Omental fat pad (tissue), 3 donors: ENCODE measurements at regions not wholly inside any gene's neighbourhood (a gene's known extent, or its start where the extent isn't known, plus 50 kb on each side); places are given as distances from the start of the nearest gene placed in this dataset.

Source experiments
- ATAC-seq: fragments of 150-250 bp; one replicate; pipeline ENCODE4 v1.9.1; 2016; ENCODE audit warnings: mild to moderate bottlenecking, moderate library complexity; ENCODE audit not compliant: low FRiP score
- DNase-seq: peaks from one replicate; pipeline ENCODE4 v3.0.0-alpha.2; 2019; ENCODE audit warnings: low spot score
- TF ChIP-seq, protein P1 (sequence below), 3 donors: fragments of 450-650 bp; IDR thresholded peaks; one replicate each; pipeline ENCODE4 v1.5.1; 2016 to 2017; ENCODE audit warnings: antibody characterized with exemption in 3 of 3, mild to moderate bottlenecking in 3 of 3, moderate library complexity in 2 of 3

GRCh38 chr20:40961176-40961575, 67.4 kb upstream of the TOP1 start:
- no peak for DNase-seq

DNA sequence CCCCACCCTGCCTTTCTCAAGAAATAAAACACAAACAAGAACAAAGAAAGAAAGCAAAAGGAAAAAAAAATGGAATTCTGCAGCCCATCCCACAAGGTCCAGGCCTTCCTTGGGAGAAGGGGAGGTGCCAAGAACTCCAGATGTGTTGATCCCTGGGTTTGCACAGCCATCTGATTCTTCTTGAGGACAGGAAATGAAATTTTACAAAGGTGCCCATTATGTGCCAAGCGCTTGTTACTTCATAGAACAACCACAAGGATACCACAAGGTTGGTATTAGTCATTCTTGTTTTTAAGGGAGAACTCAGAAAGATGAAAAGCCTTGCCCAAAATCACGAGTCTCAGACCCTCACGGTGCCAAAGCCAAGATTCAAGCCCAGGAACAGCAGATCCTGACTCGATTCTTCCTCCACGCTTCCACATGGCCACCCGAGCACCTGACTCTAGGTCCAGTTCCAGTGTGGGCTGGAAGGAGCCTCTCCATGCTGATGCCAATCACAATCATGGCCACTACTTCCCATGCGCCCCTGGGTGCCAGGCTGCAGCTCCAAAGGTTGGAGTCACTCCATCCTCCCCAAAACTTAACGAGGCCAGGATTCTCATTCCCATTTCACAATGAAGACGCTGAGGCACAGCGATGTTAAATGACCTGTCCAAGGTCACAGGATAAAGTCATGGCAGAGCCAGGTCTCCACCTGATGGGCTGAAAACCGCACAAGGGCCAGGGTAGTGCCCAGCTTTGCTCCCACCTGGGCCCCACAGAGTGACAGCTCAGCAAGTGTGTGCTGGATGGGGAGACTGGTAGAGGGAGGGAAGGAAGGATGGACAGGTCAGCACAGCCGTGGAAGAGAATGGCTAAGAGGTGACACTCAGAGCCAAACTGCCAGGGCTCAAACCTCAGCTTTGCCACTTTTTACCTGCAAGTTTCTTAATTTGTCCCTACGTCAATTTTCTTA, 66.7 kb upstream of the TOP1 start:
- TF ChIP-seq, protein P1, sequence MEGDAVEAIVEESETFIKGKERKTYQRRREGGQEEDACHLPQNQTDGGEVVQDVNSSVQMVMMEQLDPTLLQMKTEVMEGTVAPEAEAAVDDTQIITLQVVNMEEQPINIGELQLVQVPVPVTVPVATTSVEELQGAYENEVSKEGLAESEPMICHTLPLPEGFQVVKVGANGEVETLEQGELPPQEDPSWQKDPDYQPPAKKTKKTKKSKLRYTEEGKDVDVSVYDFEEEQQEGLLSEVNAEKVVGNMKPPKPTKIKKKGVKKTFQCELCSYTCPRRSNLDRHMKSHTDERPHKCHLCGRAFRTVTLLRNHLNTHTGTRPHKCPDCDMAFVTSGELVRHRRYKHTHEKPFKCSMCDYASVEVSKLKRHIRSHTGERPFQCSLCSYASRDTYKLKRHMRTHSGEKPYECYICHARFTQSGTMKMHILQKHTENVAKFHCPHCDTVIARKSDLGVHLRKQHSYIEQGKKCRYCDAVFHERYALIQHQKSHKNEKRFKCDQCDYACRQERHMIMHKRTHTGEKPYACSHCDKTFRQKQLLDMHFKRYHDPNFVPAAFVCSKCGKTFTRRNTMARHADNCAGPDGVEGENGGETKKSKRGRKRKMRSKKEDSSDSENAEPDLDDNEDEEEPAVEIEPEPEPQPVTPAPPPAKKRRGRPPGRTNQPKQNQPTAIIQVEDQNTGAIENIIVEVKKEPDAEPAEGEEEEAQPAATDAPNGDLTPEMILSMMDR (IDR thresholded peaks at IDR 0.05): no peak
- no peak for ATAC-seq
- DNase-seq: no peak

More at GRCh38 chr20:40961176-40961575, 67.4 kb upstream of the TOP1 start:
- ATAC-seq: no peak
- TF ChIP-seq, protein P1 (IDR thresholded peaks at IDR 0.05): no peak

DNA sequence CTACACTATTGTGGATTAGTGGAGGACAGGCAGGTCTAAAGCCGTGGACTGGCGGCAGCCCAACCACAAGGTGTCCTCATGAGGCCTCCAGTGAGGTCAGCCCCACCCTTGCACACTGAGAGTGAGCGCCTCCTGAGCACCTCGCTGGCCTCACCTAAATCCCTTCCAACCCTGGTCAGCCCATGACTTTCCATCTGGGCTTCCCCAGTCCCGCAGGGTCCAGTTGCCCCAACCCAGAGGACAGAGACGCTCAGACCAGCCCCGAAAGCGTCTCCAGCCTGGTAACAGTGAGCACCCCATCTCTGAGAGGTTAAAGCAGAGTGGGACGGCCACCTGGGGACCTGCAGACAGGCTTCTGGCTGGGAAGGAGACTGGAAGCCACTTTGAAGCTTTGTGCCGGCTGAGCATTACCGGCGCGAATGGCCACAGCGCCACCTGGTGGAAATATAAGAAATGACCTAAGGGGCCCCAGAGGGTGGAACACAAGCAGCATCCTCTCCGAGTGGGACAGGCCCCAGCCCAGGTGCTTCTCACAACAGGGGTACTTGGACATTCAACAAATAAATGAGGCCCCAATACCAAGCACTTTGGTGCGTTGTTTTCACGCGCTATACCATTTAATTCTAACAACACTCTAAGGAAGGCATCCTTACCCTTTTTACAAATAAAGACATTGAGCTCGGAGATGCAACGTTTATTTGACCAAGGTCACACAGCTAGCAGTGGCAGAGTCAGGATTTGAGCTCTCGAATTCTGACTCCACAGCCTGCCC, 65.7 kb upstream of the TOP1 start:
- TF ChIP-seq, protein P1 (IDR thresholded peaks at IDR 0.05): peak in 1 of 3 donors; percentile 84
- no peak for ATAC-seq
- DNase-seq: peak; percentile 38

GRCh38 chr20:40963505-40963845, 65.1 kb upstream of the TOP1 start:
- no peak for DNase-seq
- ATAC-seq: no peak
- TF ChIP-seq, protein P1 (IDR thresholded peaks at IDR 0.05): no peak

DNA sequence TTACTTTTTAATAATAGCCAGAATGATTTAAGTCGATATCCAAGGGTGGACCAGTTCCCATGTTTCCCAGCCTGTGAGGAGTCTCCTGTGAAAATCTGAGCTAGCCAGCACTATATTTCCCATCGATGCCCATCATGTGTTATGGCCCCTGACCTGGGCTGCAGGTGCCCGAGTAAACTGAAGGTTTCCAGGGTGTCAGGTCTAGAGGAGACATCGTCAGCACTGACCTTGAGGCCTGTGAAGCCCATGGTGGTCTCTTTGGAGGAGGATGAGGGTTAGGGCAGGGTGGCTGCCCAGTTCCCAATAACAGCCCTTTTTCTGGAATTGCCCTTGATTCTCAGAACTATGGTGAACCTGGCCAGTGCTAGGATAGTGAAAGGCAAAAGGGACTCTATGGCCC, 63.0 kb upstream of the TOP1 start:
- TF ChIP-seq, protein P1 (IDR thresholded peaks at IDR 0.05): no peak
- no peak for ATAC-seq
- no peak for DNase-seq

DNA sequence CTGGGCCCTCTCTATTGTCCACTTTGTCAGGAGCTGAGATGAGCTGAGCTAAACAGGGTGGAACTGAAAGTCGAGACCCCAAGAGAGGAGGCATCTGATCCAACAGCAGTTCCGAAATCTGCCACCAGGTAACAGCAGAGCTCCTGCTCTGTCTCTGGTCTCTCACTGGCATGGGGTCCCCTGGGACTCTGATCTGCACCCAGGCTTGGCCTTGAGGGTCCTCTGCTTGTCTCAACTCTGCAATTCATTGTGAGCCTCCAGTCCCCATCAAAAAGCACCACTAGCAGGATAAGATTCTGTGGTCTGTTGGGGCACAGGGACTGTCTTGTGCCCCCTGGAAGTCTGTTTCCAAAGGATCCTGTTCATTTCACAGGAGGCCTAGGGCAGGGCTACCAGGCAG, 62.5 kb upstream of the TOP1 start:
- no peak for DNase-seq

More for the DNA sequence above, 62.5 kb upstream of the TOP1 start:
- TF ChIP-seq, protein P1 (IDR thresholded peaks at IDR 0.05): no peak
- ATAC-seq: no peak
